ENCODE measurements at regions not wholly inside any gene's neighbourhood (a gene's known extent, or its start where the extent isn't known, plus 50 kb on each side); places are given as distances from the start of the nearest gene placed in this dataset.

GRCh38 chr17:13986855-13987254 lies 82.4 kb upstream of the COX10 start:
- TF ChIP-seq CTCF (IDR thresholded peaks at IDR 0.05) (no peak), POLR2A (IDR thresholded peaks at IDR 0.05) (no peak), POLR2AphosphoS5 (IDR thresholded peaks at IDR 0.05) (no peak)
